GM23338 (cell line): ENCODE measurements at regions not wholly inside any gene's neighbourhood (a gene's known extent, or its start where the extent isn't known, plus 50 kb on each side); places are given as distances from the start of the nearest gene placed in this dataset.

Source experiments
- ATAC-seq: fragments of 200-7000 bp; cut with Tn5 transposase; 3 replicates; pipeline ENCODE4 v1.9.1; 2020
- DNase-seq: peaks from one replicate; pipeline ENCODE4 v3.0.0-alpha.2; 2015; ENCODE audit warnings: low spot score
- H2AFZ ChIP-seq: fragments of 200-600 bp; sonication (generic); 2 replicates; pipeline ENCODE4 v1.8.0; 2016; ENCODE audit warnings: antibody characterized with exemption, mild to moderate bottlenecking, moderate library complexity
- H3F3A ChIP-seq: fragments of 200-600 bp; sonication (generic); replicated peaks from 2 replicates; pipeline ENCODE4 v1.8.0; 2017; ENCODE audit warnings: antibody characterized with exemption, mixed run types, low read depth
- H3K27ac ChIP-seq: fragments of 200-600 bp; sonication (generic); 2 replicates; pipeline ENCODE4 v1.6.1; 2016; ENCODE audit warnings: low read depth
- H3K27me3 ChIP-seq: fragments of 200-600 bp; sonication (generic); 2 replicates; pipeline ENCODE4 v1.8.0; 2016; ENCODE audit warnings: mild to moderate bottlenecking, mixed run types, moderate library complexity; ENCODE audit not compliant: insufficient read depth
- H3K36me3 ChIP-seq: fragments of 200-600 bp; sonication (generic); 2 replicates; pipeline ENCODE4 v1.8.0; 2016; ENCODE audit warnings: mild to moderate bottlenecking; ENCODE audit not compliant: insufficient read depth
- H3K4me1 ChIP-seq: fragments of 200-600 bp; sonication (generic); 2 replicates; pipeline ENCODE4 v1.8.0; 2016; ENCODE audit warnings: mild to moderate bottlenecking, moderate library complexity; ENCODE audit not compliant: insufficient read depth
- H3K4me2 ChIP-seq: fragments of 200-600 bp; sonication (generic); 2 replicates; pipeline ENCODE4 v1.7.1; 2017; ENCODE audit warnings: mixed run types
- H3K4me3 ChIP-seq: fragments of 200-600 bp; sonication (generic); 2 replicates; pipeline ENCODE4 v1.6.1; 2016; ENCODE audit warnings: mixed run types
- H3K79me2 ChIP-seq: fragments of 200-600 bp; sonication (generic); replicated peaks from 2 replicates; pipeline ENCODE4 v1.8.0; 2017; ENCODE audit warnings: mild to moderate bottlenecking; ENCODE audit not compliant: insufficient read depth
- H3K9me2 ChIP-seq: fragments of 200-600 bp; sonication (generic); 2 replicates; pipeline ENCODE4 v1.8.0; 2017; ENCODE audit not compliant: insufficient read depth
- H4K20me1 ChIP-seq: fragments of 200-600 bp; sonication (generic); replicated peaks from 2 replicates; pipeline ENCODE4 v1.8.0; 2017; ENCODE audit warnings: mild to moderate bottlenecking; ENCODE audit not compliant: insufficient read depth
- H3K27ac Mint-ChIP-seq: 2 replicates; pipeline ENCODE4 v1.8.0; 2020; ENCODE audit warnings: inconsistent platforms, mild to moderate bottlenecking, moderate library complexity, mixed read lengths
- H3K27me3 Mint-ChIP-seq: 3 replicates; pipeline ENCODE4 v1.8.0; 2022; ENCODE audit warnings: low read depth, mild to moderate bottlenecking, moderate library complexity, mixed read lengths, inconsistent platforms; ENCODE audit not compliant: insufficient read depth, poor library complexity
- H3K36me3 Mint-ChIP-seq: 3 replicates; pipeline ENCODE4 v1.8.0; 2021; ENCODE audit warnings: low read depth, mild to moderate bottlenecking, inconsistent platforms, moderate library complexity, mixed read lengths
- H3K4me1 Mint-ChIP-seq: 3 replicates; pipeline ENCODE4 v1.8.0; 2020; ENCODE audit warnings: mild to moderate bottlenecking, inconsistent platforms, mixed read lengths
- H3K4me3 Mint-ChIP-seq: 3 replicates; pipeline ENCODE4 v1.8.0; 2021; ENCODE audit warnings: moderate library complexity, mild to moderate bottlenecking, inconsistent platforms, mixed read lengths
- H3K9me3 Mint-ChIP-seq: 3 replicates; pipeline ENCODE4 v1.8.0; 2020; ENCODE audit warnings: moderate library complexity, mild to moderate bottlenecking, inconsistent platforms, mixed read lengths
- CREB1 ChIP-seq: fragments of 250-450 bp; sonication (Bioruptor Pico); IDR thresholded peaks from 2 replicates; pipeline ENCODE4 v1.5.0; 2020; ENCODE audit warnings: low read depth, mild to moderate bottlenecking, moderate library complexity
- EZH2 ChIP-seq: fragments of 200-600 bp; sonication (generic); IDR thresholded peaks from one replicate; pipeline ENCODE4 v1.8.0; 2017; ENCODE audit warnings: antibody characterized with exemption, mild to moderate bottlenecking, low read depth; ENCODE audit not compliant: unreplicated experiment
- EZH2phosphoT487 ChIP-seq: fragments of 200-600 bp; sonication (generic); IDR thresholded peaks from one replicate; pipeline ENCODE4 v1.8.1; 2018; ENCODE audit warnings: antibody characterized with exemption; ENCODE audit not compliant: unreplicated experiment
- JUNB ChIP-seq: IDR thresholded peaks from one replicate; pipeline ENCODE4 v1.6.1; 2016; ENCODE audit warnings: antibody characterized with exemption; ENCODE audit not compliant: unreplicated experiment
- NANOG ChIP-seq: IDR thresholded peaks from 2 replicates; pipeline ENCODE4 v1.6.1; 2016; ENCODE audit warnings: antibody characterized with exemption, borderline replicate concordance
- STAT1 ChIP-seq: IDR thresholded peaks from one replicate; pipeline ENCODE4 v1.6.1; 2016; ENCODE audit warnings: antibody characterized with exemption; ENCODE audit not compliant: unreplicated experiment
- ZNF114 ChIP-seq: fragments of 250-450 bp; sonication (Bioruptor Pico); IDR thresholded peaks from 2 replicates; pipeline ENCODE4 v1.5.0; 2020; ENCODE audit warnings: mild to moderate bottlenecking, moderate library complexity
- ZNF331 ChIP-seq: fragments of 250-450 bp; sonication (Bioruptor Pico); IDR thresholded peaks from 2 replicates; pipeline ENCODE4 v1.5.0; 2020; ENCODE audit warnings: low read depth, mild to moderate bottlenecking, moderate library complexity
- TF ChIP-seq, protein P1 (sequence below): IDR thresholded peaks from 2 replicates; pipeline ENCODE4 v1.6.1; 2016; ENCODE audit warnings: antibody characterized with exemption
- TF ChIP-seq, protein P2 (sequence below), 2 experiments: fragments of 200-600 bp in 1 of 2; sonication (generic) in 1 of 2; conservative IDR thresholded peaks; 2 replicates each; pipeline versions ENCODE4 v1.5.1 to v1.6.1; 2016 to 2017; ENCODE audit warnings: antibody characterized with exemption in 2 of 2, low read depth in 2 of 2, mild to moderate bottlenecking in 2 of 2, moderate library complexity in 1 of 2
- TF ChIP-seq, protein P3 (sequence below): fragments of 250-450 bp; sonication (Bioruptor Pico); IDR thresholded peaks from 2 replicates; pipeline ENCODE4 v1.5.0; 2020; ENCODE audit warnings: mild to moderate bottlenecking, moderate library complexity

DNA sequence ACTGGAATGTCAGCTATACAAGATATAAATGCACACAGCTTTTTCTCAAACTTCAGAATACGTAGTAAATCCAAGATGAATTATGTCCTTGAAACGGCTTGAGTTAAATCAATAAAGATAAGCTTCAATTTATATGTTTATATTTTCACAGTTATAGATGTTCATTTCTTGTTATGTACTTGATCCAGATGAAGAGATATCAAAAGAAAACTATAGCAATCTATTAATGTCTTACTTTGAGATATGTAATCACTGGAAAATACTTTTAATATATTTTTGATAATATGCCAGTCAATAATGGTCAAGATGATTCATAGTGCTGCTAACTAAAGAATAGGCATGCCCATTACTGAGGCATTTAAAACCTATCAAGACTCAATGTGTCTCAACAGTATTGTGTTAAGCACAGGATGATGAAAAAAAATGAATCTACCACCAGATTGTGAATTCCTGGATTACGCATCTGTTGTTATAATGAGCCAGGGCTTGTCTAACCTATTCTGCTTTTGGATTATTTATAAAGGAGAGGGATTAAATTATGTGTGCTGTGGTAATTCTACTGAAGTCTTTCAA is 372.6 kb upstream of the PRR16 start:
- DNase-seq (no peak), ATAC-seq (no peak)
- H3K36me3 Mint-ChIP-seq, result no peaks in the 10 kb centered on the region
- no peaks in the 10 kb centered on the region for H3K4me1 ChIP-seq
- no peak overlapping the region for H3K4me2 ChIP-seq
- H4K20me1 ChIP-seq, result no peaks in the 10 kb centered on the region
- peaks cover 2% of the 10 kb centered on the region; the same call in 1 of the 3 replicates for H3K4me1 Mint-ChIP-seq
- H3K27me3 Mint-ChIP-seq, result no peaks in the 10 kb centered on the region
- no peaks in the 10 kb centered on the region for H3K36me3 ChIP-seq
- H3K27me3 ChIP-seq, result no peaks in the 10 kb centered on the region
- no peak overlapping the region for H3K27ac Mint-ChIP-seq
- H3K9me3 Mint-ChIP-seq, result no peaks in the 10 kb centered on the region
- H3K79me2 ChIP-seq, result no peaks in the 10 kb centered on the region
- no peak for TF ChIP-seq CREB1 (CRISPR knock-in tag)
- no peak for TF ChIP-seq ZNF114
- TF ChIP-seq, protein P1, sequence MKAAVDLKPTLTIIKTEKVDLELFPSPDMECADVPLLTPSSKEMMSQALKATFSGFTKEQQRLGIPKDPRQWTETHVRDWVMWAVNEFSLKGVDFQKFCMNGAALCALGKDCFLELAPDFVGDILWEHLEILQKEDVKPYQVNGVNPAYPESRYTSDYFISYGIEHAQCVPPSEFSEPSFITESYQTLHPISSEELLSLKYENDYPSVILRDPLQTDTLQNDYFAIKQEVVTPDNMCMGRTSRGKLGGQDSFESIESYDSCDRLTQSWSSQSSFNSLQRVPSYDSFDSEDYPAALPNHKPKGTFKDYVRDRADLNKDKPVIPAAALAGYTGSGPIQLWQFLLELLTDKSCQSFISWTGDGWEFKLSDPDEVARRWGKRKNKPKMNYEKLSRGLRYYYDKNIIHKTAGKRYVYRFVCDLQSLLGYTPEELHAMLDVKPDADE, result no peak
- no peak for TF ChIP-seq ZNF331
- TF ChIP-seq STAT1, result no peak
- TF ChIP-seq, protein P2, sequence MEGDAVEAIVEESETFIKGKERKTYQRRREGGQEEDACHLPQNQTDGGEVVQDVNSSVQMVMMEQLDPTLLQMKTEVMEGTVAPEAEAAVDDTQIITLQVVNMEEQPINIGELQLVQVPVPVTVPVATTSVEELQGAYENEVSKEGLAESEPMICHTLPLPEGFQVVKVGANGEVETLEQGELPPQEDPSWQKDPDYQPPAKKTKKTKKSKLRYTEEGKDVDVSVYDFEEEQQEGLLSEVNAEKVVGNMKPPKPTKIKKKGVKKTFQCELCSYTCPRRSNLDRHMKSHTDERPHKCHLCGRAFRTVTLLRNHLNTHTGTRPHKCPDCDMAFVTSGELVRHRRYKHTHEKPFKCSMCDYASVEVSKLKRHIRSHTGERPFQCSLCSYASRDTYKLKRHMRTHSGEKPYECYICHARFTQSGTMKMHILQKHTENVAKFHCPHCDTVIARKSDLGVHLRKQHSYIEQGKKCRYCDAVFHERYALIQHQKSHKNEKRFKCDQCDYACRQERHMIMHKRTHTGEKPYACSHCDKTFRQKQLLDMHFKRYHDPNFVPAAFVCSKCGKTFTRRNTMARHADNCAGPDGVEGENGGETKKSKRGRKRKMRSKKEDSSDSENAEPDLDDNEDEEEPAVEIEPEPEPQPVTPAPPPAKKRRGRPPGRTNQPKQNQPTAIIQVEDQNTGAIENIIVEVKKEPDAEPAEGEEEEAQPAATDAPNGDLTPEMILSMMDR (conservative IDR thresholded peaks at IDR 0.05; ENCODE audit: low read depth in 2 of 2), result no peak
- no peak for TF ChIP-seq EZH2
- TF ChIP-seq, protein P3, sequence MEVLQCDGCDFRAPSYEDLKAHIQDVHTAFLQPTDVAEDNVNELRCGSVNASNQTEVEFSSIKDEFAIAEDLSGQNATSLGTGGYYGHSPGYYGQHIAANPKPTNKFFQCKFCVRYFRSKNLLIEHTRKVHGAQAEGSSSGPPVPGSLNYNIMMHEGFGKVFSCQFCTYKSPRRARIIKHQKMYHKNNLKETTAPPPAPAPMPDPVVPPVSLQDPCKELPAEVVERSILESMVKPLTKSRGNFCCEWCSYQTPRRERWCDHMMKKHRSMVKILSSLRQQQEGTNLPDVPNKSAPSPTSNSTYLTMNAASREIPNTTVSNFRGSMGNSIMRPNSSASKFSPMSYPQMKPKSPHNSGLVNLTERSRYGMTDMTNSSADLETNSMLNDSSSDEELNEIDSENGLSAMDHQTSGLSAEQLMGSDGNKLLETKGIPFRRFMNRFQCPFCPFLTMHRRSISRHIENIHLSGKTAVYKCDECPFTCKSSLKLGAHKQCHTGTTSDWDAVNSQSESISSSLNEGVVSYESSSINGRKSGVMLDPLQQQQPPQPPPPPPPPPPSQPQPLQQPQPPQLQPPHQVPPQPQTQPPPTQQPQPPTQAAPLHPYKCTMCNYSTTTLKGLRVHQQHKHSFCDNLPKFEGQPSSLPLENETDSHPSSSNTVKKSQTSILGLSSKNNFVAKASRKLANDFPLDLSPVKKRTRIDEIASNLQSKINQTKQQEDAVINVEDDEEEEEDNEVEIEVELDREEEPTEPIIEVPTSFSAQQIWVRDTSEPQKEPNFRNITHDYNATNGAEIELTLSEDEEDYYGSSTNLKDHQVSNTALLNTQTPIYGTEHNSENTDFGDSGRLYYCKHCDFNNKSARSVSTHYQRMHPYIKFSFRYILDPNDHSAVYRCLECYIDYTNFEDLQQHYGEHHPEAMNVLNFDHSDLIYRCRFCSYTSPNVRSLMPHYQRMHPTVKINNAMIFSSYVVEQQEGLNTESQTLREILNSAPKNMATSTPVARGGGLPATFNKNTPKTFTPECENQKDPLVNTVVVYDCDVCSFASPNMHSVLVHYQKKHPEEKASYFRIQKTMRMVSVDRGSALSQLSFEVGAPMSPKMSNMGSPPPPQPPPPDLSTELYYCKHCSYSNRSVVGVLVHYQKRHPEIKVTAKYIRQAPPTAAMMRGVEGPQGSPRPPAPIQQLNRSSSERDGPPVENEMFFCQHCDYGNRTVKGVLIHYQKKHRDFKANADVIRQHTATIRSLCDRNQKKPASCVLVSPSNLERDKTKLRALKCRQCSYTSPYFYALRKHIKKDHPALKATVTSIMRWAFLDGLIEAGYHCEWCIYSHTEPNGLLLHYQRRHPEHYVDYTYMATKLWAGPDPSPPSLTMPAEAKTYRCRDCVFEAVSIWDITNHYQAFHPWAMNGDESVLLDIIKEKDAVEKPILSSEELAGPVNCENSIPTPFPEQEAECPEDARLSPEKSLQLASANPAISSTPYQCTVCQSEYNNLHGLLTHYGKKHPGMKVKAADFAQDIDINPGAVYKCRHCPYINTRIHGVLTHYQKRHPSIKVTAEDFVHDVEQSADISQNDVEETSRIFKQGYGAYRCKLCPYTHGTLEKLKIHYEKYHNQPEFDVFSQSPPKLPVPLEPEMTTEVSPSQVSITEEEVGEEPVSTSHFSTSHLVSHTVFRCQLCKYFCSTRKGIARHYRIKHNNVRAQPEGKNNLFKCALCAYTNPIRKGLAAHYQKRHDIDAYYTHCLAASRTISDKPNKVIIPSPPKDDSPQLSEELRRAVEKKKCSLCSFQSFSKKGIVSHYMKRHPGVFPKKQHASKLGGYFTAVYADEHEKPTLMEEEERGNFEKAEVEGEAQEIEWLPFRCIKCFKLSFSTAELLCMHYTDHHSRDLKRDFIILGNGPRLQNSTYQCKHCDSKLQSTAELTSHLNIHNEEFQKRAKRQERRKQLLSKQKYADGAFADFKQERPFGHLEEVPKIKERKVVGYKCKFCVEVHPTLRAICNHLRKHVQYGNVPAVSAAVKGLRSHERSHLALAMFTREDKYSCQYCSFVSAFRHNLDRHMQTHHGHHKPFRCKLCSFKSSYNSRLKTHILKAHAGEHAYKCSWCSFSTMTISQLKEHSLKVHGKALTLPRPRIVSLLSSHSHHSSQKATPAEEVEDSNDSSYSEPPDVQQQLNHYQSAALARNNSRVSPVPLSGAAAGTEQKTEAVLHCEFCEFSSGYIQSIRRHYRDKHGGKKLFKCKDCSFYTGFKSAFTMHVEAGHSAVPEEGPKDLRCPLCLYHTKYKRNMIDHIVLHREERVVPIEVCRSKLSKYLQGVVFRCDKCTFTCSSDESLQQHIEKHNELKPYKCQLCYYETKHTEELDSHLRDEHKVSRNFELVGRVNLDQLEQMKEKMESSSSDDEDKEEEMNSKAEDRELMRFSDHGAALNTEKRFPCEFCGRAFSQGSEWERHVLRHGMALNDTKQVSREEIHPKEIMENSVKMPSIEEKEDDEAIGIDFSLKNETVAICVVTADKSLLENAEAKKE (CRISPR knock-in tag), result no peak
- TF ChIP-seq JUNB, result no peak
- TF ChIP-seq EZH2phosphoT487, result no peak
- no peak for TF ChIP-seq NANOG
- H3K27ac ChIP-seq, result no peak overlapping the region
- H3K4me3 ChIP-seq, result no peak overlapping the region
- H2AFZ ChIP-seq, result no peak overlapping the region
- no peaks in the 10 kb centered on the region for H3F3A ChIP-seq
- no peak overlapping the region for H3K4me3 Mint-ChIP-seq
- no peaks in the 10 kb centered on the region for H3K9me2 ChIP-seq
